HepG2 (cell line): ENCODE measurements at regions not wholly inside any gene's neighbourhood (a gene's known extent, or its start where the extent isn't known, plus 50 kb on each side); places are given as distances from the start of the nearest gene placed in this dataset.

Source experiments
- ARID2 ChIP-seq: sonication (generic); formaldehyde crosslinking; IDR thresholded peaks from 2 replicates; pipeline ENCODE4 v1.8.1; 2022; ENCODE audit warnings: mild to moderate bottlenecking, missing genetic modification reagents, borderline replicate concordance
- ATF1 ChIP-seq: IDR thresholded peaks from 2 replicates; pipeline ENCODE4 v1.6.1; 2016; ENCODE audit warnings: mild to moderate bottlenecking, control low read depth
- BRD4 ChIP-seq: sonication (generic); formaldehyde crosslinking; IDR thresholded peaks from 2 replicates; pipeline ENCODE4 v1.4.0; 2020; ENCODE audit warnings: missing genetic modification reagents
- CC2D1A ChIP-seq: sonication (generic); formaldehyde crosslinking; IDR thresholded peaks from 2 replicates; pipeline ENCODE4 v1.8.1; 2023; ENCODE audit warnings: mild to moderate bottlenecking, missing genetic modification reagents
- CREB1 ChIP-seq, 2 experiments: fragments of 450-650 bp in 1 of 2; IDR thresholded peaks; 2 replicates each; pipeline ENCODE4 v1.6.1; 2016 to 2017; ENCODE audit warnings: control low read depth in 1 of 2, mild to moderate bottlenecking in 1 of 2, missing compliant biosample characterization in 1 of 2, missing genetic modification characterization in 1 of 2
- ELK4 ChIP-seq: sonication (generic); formaldehyde crosslinking; IDR thresholded peaks from 2 replicates; pipeline ENCODE4 v1.9.0; 2021; ENCODE audit warnings: missing genetic modification reagents, borderline replicate concordance
- NONO ChIP-seq, 2 experiments: fragments of 450-650 bp in 1 of 2; sonication (generic) in 1 of 2; formaldehyde crosslinking in 1 of 2; IDR thresholded peaks in 1 of 2; conservative IDR thresholded peaks in 1 of 2; 2 replicates each; pipeline versions ENCODE4 v1.6.1 to v1.8.0; 2017 to 2022; ENCODE audit warnings: mild to moderate bottlenecking in 1 of 2, missing genetic modification reagents in 1 of 2, moderate library complexity in 1 of 2
- ONECUT2 ChIP-seq: sonication (generic); formaldehyde crosslinking; IDR thresholded peaks from 2 replicates; pipeline ENCODE4 v1.4.0; 2020; ENCODE audit warnings: missing genetic modification reagents
- RBFOX2 ChIP-seq: fragments of 200-400 bp; formaldehyde crosslinking; IDR thresholded peaks from 2 replicates; pipeline ENCODE4 v1.6.1; 2017; ENCODE audit warnings: low read depth, mild to moderate bottlenecking, low read length
- YEATS4 ChIP-seq: sonication (generic); formaldehyde crosslinking; IDR thresholded peaks from 2 replicates; pipeline ENCODE4 v1.4.0; 2020; ENCODE audit warnings: missing genetic modification reagents, borderline replicate concordance
- ZMAT3 ChIP-seq: sonication (generic); formaldehyde crosslinking; conservative IDR thresholded peaks from 2 replicates; pipeline ENCODE4 v1.7.0; 2021; ENCODE audit warnings: missing genetic modification reagents
- ZNF451 ChIP-seq: sonication (generic); formaldehyde crosslinking; IDR thresholded peaks from 2 replicates; pipeline ENCODE4 v1.5.0; 2020; ENCODE audit warnings: mild to moderate bottlenecking, missing genetic modification reagents
- ZNF546 ChIP-seq: sonication (generic); formaldehyde crosslinking; conservative IDR thresholded peaks from 2 replicates; pipeline ENCODE4 v1.8.1; 2023; ENCODE audit warnings: mild to moderate bottlenecking, missing genetic modification reagents
- TF ChIP-seq, protein P1 (sequence below): sonication (generic); formaldehyde crosslinking; IDR thresholded peaks from 2 replicates; pipeline ENCODE4 v1.9.0; 2021; ENCODE audit warnings: mild to moderate bottlenecking, missing genetic modification reagents
- TF ChIP-seq, protein P2 (sequence below): sonication (generic); formaldehyde crosslinking; IDR thresholded peaks from 2 replicates; pipeline ENCODE4 v1.5.0; 2020; ENCODE audit warnings: mild to moderate bottlenecking, missing genetic modification reagents, borderline replicate concordance

DNA sequence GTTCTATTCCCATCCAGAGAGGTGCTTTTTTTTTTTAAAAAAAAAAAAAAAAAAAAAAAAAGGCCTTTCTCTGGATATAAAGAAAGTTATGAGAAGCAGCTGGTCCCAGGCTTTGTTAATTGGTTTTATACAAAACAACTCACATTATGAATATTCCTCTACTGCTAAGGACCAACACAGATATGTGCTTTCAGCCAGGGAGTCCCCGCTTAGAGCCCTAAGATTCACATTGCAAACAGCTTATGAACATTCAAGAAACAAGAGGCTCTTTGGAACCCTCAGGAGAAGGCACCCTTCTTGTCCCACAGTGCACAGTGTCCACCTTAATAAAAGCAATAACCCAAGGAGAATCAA is 53.5 kb upstream of the GPR31 start (continued):
- TF ChIP-seq, protein P1, sequence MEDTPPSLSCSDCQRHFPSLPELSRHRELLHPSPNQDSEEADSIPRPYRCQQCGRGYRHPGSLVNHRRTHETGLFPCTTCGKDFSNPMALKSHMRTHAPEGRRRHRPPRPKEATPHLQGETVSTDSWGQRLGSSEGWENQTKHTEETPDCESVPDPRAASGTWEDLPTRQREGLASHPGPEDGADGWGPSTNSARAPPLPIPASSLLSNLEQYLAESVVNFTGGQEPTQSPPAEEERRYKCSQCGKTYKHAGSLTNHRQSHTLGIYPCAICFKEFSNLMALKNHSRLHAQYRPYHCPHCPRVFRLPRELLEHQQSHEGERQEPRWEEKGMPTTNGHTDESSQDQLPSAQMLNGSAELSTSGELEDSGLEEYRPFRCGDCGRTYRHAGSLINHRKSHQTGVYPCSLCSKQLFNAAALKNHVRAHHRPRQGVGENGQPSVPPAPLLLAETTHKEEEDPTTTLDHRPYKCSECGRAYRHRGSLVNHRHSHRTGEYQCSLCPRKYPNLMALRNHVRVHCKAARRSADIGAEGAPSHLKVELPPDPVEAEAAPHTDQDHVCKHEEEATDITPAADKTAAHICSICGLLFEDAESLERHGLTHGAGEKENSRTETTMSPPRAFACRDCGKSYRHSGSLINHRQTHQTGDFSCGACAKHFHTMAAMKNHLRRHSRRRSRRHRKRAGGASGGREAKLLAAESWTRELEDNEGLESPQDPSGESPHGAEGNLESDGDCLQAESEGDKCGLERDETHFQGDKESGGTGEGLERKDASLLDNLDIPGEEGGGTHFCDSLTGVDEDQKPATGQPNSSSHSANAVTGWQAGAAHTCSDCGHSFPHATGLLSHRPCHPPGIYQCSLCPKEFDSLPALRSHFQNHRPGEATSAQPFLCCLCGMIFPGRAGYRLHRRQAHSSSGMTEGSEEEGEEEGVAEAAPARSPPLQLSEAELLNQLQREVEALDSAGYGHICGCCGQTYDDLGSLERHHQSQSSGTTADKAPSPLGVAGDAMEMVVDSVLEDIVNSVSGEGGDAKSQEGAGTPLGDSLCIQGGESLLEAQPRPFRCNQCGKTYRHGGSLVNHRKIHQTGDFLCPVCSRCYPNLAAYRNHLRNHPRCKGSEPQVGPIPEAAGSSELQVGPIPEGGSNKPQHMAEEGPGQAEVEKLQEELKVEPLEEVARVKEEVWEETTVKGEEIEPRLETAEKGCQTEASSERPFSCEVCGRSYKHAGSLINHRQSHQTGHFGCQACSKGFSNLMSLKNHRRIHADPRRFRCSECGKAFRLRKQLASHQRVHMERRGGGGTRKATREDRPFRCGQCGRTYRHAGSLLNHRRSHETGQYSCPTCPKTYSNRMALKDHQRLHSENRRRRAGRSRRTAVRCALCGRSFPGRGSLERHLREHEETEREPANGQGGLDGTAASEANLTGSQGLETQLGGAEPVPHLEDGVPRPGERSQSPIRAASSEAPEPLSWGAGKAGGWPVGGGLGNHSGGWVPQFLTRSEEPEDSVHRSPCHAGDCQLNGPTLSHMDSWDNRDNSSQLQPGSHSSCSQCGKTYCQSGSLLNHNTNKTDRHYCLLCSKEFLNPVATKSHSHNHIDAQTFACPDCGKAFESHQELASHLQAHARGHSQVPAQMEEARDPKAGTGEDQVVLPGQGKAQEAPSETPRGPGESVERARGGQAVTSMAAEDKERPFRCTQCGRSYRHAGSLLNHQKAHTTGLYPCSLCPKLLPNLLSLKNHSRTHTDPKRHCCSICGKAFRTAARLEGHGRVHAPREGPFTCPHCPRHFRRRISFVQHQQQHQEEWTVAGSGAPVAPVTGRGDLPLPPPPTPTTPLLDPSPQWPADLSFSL: no peak
- TF ChIP-seq ZNF451 (CRISPR knock-in tag): no peak
- TF ChIP-seq CREB1 (IDR thresholded peaks at IDR 0.05): no peak
- peak; percentile 40; the same call in 1 of the 2 replicates for TF ChIP-seq CREB1 (CRISPR knock-in tag; IDR thresholded peaks at IDR 0.05)
- no peak for TF ChIP-seq NONO (IDR thresholded peaks at IDR 0.05)
- TF ChIP-seq NONO (CRISPR knock-in tag; conservative IDR thresholded peaks at IDR 0.05): no peak
- no peak for TF ChIP-seq RBFOX2
- TF ChIP-seq BRD4: no peak
- TF ChIP-seq, protein P2, sequence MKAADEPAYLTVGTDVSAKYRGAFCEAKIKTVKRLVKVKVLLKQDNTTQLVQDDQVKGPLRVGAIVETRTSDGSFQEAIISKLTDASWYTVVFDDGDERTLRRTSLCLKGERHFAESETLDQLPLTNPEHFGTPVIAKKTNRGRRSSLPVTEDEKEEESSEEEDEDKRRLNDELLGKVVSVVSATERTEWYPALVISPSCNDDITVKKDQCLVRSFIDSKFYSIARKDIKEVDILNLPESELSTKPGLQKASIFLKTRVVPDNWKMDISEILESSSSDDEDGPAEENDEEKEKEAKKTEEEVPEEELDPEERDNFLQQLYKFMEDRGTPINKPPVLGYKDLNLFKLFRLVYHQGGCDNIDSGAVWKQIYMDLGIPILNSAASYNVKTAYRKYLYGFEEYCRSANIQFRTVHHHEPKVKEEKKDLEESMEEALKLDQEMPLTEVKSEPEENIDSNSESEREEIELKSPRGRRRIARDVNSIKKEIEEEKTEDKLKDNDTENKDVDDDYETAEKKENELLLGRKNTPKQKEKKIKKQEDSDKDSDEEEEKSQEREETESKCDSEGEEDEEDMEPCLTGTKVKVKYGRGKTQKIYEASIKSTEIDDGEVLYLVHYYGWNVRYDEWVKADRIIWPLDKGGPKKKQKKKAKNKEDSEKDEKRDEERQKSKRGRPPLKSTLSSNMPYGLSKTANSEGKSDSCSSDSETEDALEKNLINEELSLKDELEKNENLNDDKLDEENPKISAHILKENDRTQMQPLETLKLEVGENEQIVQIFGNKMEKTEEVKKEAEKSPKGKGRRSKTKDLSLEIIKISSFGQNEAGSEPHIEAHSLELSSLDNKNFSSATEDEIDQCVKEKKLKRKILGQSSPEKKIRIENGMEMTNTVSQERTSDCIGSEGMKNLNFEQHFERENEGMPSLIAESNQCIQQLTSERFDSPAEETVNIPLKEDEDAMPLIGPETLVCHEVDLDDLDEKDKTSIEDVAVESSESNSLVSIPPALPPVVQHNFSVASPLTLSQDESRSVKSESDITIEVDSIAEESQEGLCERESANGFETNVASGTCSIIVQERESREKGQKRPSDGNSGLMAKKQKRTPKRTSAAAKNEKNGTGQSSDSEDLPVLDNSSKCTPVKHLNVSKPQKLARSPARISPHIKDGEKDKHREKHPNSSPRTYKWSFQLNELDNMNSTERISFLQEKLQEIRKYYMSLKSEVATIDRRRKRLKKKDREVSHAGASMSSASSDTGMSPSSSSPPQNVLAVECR (CRISPR knock-in tag): 0 out of 2 replicates have a peak, but pooled peaks have one; percentile 7
- TF ChIP-seq ELK4: no peak
- TF ChIP-seq ONECUT2 (CRISPR knock-in tag): no peak
- no peak for TF ChIP-seq YEATS4 (CRISPR knock-in tag)
- TF ChIP-seq ARID2: 0 out of 2 replicates have a peak, but pooled peaks have one; percentile 15
- 0 out of 2 replicates have a peak, but pooled peaks have one; percentile 13 for TF ChIP-seq ZNF546 (CRISPR knock-in tag)
- TF ChIP-seq ATF1: peak; percentile 23; the same call in 1 of the 2 replicates
- no peak for TF ChIP-seq CC2D1A
- peak; percentile 58; the same call in 1 of the 2 replicates for TF ChIP-seq ZMAT3
